PC-9 (cell line): ENCODE measurements at regions not wholly inside any gene's neighbourhood (a gene's known extent, or its start where the extent isn't known, plus 50 kb on each side); places are given as distances from the start of the nearest gene placed in this dataset.

Experiments used
- CTCF ChIP-seq: fragments of 200-600 bp; sonication (generic); conservative IDR thresholded peaks from 2 replicates; pipeline ENCODE4 v1.6.1; 2017; ENCODE audit warnings: mixed run types, antibody characterized with exemption, mild to moderate bottlenecking, moderate library complexity
- EZH2 ChIP-seq: fragments of 200-600 bp; sonication (generic); IDR thresholded peaks from 2 replicates; pipeline ENCODE4 v1.8.0; 2017; ENCODE audit warnings: antibody characterized with exemption, low read depth

GRCh38 chr21:30953605-30954004 is 72.2 kb upstream of the KRTAP11-1 start:
- TF ChIP-seq CTCF (no peak), EZH2 (no peak)
